WTC11 (cell line): ENCODE measurements at regions not wholly inside any gene's neighbourhood (a gene's known extent, or its start where the extent isn't known, plus 50 kb on each side); places are given as distances from the start of the nearest gene placed in this dataset.

Experiments used
- ATAC-seq: fragments of 200-7000 bp; cut with Tn5 transposase; 2 replicates; pipeline ENCODE4 v1.10.0; 2021; ENCODE audit warnings: mild to moderate bottlenecking, moderate library complexity
- CTCF ChIA-PET: fragments of 300-600 bp; sonication (Branson Sonifier 250); formaldehyde crosslinking; loops from one replicate; lab custom pipeline; 2021; ENCODE audit warnings: antibody characterized with exemption; lab: Charles Lee
- POLR2A ChIA-PET: fragments of 350-600 bp; sonication (Branson Sonifier 250); formaldehyde crosslinking; loops from one replicate; lab custom pipeline; 2021; ENCODE audit warnings: antibody characterized with exemption; lab: Charles Lee
- DNase-seq: peaks from one replicate; pipeline ENCODE4 v3.0.0; 2021; ENCODE audit warnings: low spot score
- H3K27ac Mint-ChIP-seq: 2 replicates; pipeline ENCODE4 v1.8.0; 2021; ENCODE audit warnings: mixed read lengths
- H3K27me3 Mint-ChIP-seq: 2 replicates; pipeline ENCODE4 v1.8.0; 2021; ENCODE audit warnings: low read depth, mild to moderate bottlenecking, moderate library complexity, mixed read lengths
- H3K36me3 Mint-ChIP-seq: 2 replicates; pipeline ENCODE4 v1.8.0; 2021; ENCODE audit warnings: mixed read lengths
- H3K4me1 Mint-ChIP-seq: 2 replicates; pipeline ENCODE4 v1.8.0; 2022; ENCODE audit warnings: mixed read lengths
- H3K4me3 Mint-ChIP-seq: 2 replicates; pipeline ENCODE4 v1.8.0; 2021; ENCODE audit warnings: mild to moderate bottlenecking, moderate library complexity, mixed read lengths
- H3K9me3 Mint-ChIP-seq: 2 replicates; pipeline ENCODE4 v1.8.0; 2021; ENCODE audit warnings: mixed read lengths
- CBFB ChIP-seq: sonication (generic); formaldehyde crosslinking; IDR thresholded peaks from 2 replicates; pipeline ENCODE4 v1.8.1; 2022; ENCODE audit warnings: mild to moderate bottlenecking, low read depth, missing genetic modification reagents
- CREB1 ChIP-seq: sonication (generic); formaldehyde crosslinking; IDR thresholded peaks from 2 replicates; pipeline ENCODE4 v1.8.0; 2023; ENCODE audit warnings: mild to moderate bottlenecking, missing genetic modification reagents
- ESRRA ChIP-seq: sonication (generic); formaldehyde crosslinking; IDR thresholded peaks from 2 replicates; pipeline ENCODE4 v1.8.1; 2022; ENCODE audit warnings: mild to moderate bottlenecking, missing genetic modification reagents, borderline replicate concordance
- FOXP1 ChIP-seq: sonication (generic); formaldehyde crosslinking; IDR thresholded peaks from 2 replicates; pipeline ENCODE4 v1.8.0; 2022; ENCODE audit warnings: missing genetic modification reagents, mild to moderate bottlenecking, moderate library complexity, borderline replicate concordance
- MAX ChIP-seq: sonication (generic); formaldehyde crosslinking; IDR thresholded peaks from 2 replicates; pipeline ENCODE4 v1.8.0; 2022; ENCODE audit warnings: mild to moderate bottlenecking, missing genetic modification reagents
- MXD4 ChIP-seq: fragments of 250-450 bp; sonication (Bioruptor Pico); IDR thresholded peaks from 2 replicates; pipeline ENCODE4 v1.8.0; 2021; ENCODE audit warnings: mild to moderate bottlenecking, moderate library complexity, borderline replicate concordance
- MYBL2 ChIP-seq: sonication (generic); formaldehyde crosslinking; IDR thresholded peaks from 2 replicates; pipeline ENCODE4 v1.8.1; 2023; ENCODE audit warnings: mild to moderate bottlenecking, moderate library complexity, missing genetic modification reagents
- NR3C1 ChIP-seq: sonication (generic); formaldehyde crosslinking; conservative IDR thresholded peaks from 2 replicates; pipeline ENCODE4 v1.8.1; 2023; ENCODE audit warnings: low read depth, mild to moderate bottlenecking, missing genetic modification reagents
- PREB ChIP-seq: sonication (generic); formaldehyde crosslinking; IDR thresholded peaks from 2 replicates; pipeline ENCODE4 v1.8.1; 2022; ENCODE audit warnings: mild to moderate bottlenecking, missing genetic modification reagents, moderate library complexity, borderline replicate concordance
- TCF7 ChIP-seq: sonication (generic); formaldehyde crosslinking; IDR thresholded peaks from 2 replicates; pipeline ENCODE4 v1.8.0; 2022; ENCODE audit warnings: mild to moderate bottlenecking, low read depth, missing genetic modification reagents, moderate library complexity
- ZNF121 ChIP-seq: sonication (generic); formaldehyde crosslinking; IDR thresholded peaks from 2 replicates; pipeline ENCODE4 v1.8.0; 2023; ENCODE audit warnings: missing genetic modification reagents
- ZNF219 ChIP-seq: sonication (generic); formaldehyde crosslinking; IDR thresholded peaks from 2 replicates; pipeline ENCODE4 v1.8.0; 2023; ENCODE audit warnings: missing genetic modification reagents, mild to moderate bottlenecking, borderline replicate concordance
- ZNF232 ChIP-seq: sonication (generic); formaldehyde crosslinking; IDR thresholded peaks from 2 replicates; pipeline ENCODE4 v1.8.0; 2022; ENCODE audit warnings: mild to moderate bottlenecking, missing genetic modification reagents
- TF ChIP-seq, protein P1 (sequence below): sonication (generic); formaldehyde crosslinking; IDR thresholded peaks from 2 replicates; pipeline ENCODE4 v1.8.1; 2022; ENCODE audit warnings: missing genetic modification reagents, borderline replicate concordance
- TF ChIP-seq, protein P2 (sequence below): sonication (generic); formaldehyde crosslinking; IDR thresholded peaks from 2 replicates; pipeline ENCODE4 v1.8.1; 2023; ENCODE audit warnings: mild to moderate bottlenecking, missing genetic modification reagents
- TF ChIP-seq, protein P3 (sequence below): sonication (generic); formaldehyde crosslinking; IDR thresholded peaks from 2 replicates; pipeline ENCODE4 v1.8.0; 2023; ENCODE audit warnings: mild to moderate bottlenecking, missing genetic modification reagents
- TF ChIP-seq, protein P4 (sequence below): sonication (generic); formaldehyde crosslinking; IDR thresholded peaks from 2 replicates; pipeline ENCODE4 v1.8.1; 2022; ENCODE audit warnings: low read depth, mild to moderate bottlenecking, moderate library complexity, missing genetic modification reagents, borderline replicate concordance

GRCh38 chr4:186952709-186953108 is 229.1 kb upstream of the FAT1 start (continued):
- TF ChIP-seq, protein P1, sequence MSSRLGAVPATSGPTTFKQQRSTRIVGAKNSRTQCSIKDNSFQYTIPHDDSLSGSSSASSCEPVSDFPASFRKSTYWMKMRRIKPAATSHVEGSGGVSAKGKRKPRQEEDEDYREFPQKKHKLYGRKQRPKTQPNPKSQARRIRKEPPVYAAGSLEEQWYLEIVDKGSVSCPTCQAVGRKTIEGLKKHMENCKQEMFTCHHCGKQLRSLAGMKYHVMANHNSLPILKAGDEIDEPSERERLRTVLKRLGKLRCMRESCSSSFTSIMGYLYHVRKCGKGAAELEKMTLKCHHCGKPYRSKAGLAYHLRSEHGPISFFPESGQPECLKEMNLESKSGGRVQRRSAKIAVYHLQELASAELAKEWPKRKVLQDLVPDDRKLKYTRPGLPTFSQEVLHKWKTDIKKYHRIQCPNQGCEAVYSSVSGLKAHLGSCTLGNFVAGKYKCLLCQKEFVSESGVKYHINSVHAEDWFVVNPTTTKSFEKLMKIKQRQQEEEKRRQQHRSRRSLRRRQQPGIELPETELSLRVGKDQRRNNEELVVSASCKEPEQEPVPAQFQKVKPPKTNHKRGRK (CRISPR knock-in tag): no peak
- TF ChIP-seq ZNF232 (CRISPR knock-in tag): no peak
- no peak for TF ChIP-seq CREB1 (CRISPR knock-in tag)

DNA sequence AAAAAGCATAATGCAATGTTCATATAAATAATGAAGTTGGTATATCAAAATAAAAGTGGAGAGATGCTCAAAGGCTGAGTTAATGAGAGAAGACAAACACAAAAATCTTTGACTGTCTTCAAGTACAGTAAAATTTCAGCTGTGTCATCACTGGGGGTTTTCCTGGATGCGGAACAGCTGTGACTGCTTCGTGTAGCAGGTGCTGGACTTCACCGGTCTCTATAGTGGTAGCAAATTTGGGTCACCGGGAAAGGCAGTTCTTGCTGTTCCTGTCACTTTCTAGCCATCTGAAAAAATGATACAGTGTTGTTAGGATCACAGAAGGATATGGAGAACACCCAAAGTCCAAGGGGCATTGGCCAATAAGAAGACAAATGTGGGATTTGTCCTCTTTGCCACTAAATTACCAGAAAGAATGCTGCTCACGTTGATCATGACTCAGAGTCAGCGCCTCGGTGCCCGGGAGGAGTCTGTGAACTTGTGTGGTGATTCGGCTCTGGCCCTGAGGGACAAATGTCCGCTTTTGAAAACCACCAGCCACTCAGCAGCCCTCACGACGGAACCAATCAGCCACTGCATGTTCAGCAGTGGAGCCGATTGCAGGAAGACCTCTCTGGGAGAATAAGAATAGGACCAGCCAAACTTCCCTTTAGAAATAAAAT is 230.1 kb upstream of the FAT1 start:
- no peak overlapping the region for H3K4me3 Mint-ChIP-seq
- H3K27ac Mint-ChIP-seq: no peak overlapping the region
- no peaks in the 10 kb centered on the region for H3K27me3 Mint-ChIP-seq
- no peaks in the 10 kb centered on the region for H3K9me3 Mint-ChIP-seq
- no peak for ATAC-seq
- TF ChIP-seq MXD4 (CRISPR knock-in tag) (no peak), TCF7 (CRISPR knock-in tag) (no peak), PREB (CRISPR knock-in tag) (no peak), ESRRA (CRISPR knock-in tag) (no peak), MAX (CRISPR knock-in tag) (no peak), FOXP1 (no peak), ZNF121 (CRISPR knock-in tag) (no peak), NR3C1 (CRISPR knock-in tag) (no peak), CBFB (CRISPR knock-in tag) (no peak), MYBL2 (CRISPR knock-in tag) (no peak), ZNF219 (CRISPR knock-in tag) (no peak)
- TF ChIP-seq, protein P2, sequence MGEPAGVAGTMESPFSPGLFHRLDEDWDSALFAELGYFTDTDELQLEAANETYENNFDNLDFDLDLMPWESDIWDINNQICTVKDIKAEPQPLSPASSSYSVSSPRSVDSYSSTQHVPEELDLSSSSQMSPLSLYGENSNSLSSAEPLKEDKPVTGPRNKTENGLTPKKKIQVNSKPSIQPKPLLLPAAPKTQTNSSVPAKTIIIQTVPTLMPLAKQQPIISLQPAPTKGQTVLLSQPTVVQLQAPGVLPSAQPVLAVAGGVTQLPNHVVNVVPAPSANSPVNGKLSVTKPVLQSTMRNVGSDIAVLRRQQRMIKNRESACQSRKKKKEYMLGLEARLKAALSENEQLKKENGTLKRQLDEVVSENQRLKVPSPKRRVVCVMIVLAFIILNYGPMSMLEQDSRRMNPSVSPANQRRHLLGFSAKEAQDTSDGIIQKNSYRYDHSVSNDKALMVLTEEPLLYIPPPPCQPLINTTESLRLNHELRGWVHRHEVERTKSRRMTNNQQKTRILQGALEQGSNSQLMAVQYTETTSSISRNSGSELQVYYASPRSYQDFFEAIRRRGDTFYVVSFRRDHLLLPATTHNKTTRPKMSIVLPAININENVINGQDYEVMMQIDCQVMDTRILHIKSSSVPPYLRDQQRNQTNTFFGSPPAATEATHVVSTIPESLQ (CRISPR knock-in tag): no peak
- TF ChIP-seq, protein P3, sequence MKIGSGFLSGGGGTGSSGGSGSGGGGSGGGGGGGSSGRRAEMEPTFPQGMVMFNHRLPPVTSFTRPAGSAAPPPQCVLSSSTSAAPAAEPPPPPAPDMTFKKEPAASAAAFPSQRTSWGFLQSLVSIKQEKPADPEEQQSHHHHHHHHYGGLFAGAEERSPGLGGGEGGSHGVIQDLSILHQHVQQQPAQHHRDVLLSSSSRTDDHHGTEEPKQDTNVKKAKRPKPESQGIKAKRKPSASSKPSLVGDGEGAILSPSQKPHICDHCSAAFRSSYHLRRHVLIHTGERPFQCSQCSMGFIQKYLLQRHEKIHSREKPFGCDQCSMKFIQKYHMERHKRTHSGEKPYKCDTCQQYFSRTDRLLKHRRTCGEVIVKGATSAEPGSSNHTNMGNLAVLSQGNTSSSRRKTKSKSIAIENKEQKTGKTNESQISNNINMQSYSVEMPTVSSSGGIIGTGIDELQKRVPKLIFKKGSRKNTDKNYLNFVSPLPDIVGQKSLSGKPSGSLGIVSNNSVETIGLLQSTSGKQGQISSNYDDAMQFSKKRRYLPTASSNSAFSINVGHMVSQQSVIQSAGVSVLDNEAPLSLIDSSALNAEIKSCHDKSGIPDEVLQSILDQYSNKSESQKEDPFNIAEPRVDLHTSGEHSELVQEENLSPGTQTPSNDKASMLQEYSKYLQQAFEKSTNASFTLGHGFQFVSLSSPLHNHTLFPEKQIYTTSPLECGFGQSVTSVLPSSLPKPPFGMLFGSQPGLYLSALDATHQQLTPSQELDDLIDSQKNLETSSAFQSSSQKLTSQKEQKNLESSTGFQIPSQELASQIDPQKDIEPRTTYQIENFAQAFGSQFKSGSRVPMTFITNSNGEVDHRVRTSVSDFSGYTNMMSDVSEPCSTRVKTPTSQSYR (CRISPR knock-in tag): no peak
- TF ChIP-seq, protein P4, sequence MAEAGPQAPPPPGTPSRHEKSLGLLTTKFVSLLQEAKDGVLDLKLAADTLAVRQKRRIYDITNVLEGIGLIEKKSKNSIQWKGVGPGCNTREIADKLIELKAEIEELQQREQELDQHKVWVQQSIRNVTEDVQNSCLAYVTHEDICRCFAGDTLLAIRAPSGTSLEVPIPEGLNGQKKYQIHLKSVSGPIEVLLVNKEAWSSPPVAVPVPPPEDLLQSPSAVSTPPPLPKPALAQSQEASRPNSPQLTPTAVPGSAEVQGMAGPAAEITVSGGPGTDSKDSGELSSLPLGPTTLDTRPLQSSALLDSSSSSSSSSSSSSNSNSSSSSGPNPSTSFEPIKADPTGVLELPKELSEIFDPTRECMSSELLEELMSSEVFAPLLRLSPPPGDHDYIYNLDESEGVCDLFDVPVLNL (CRISPR knock-in tag): no peak
- CTCF ChIA-PET: no interaction called here
- no peak for DNase-seq
- POLR2A ChIA-PET: no interaction called here
- no peaks in the 10 kb centered on the region for H3K36me3 Mint-ChIP-seq
- H3K4me1 Mint-ChIP-seq: peaks cover 14% of the 10 kb centered on the region
